Prostate gland (tissue), 2 donors: ENCODE measurements at regions not wholly inside any gene's neighbourhood (a gene's known extent, or its start where the extent isn't known, plus 50 kb on each side); places are given as distances from the start of the nearest gene placed in this dataset.

ENCODE experiments used
- CTCF ChIP-seq, 4 experiments: fragments of 200-600 bp in 2 of 4; fragments of 450-650 bp in 2 of 4; sonication (generic) in 2 of 4; IDR thresholded peaks; 1 replicate in 3 of 4; 2 replicates in 1 of 4; pipeline ENCODE4 v1.5.1; 2016 to 2019; ENCODE audit warnings: antibody characterized with exemption in 4 of 4, mild to moderate bottlenecking in 2 of 4, moderate library complexity in 2 of 4
- POLR2AphosphoS5 ChIP-seq: sonication (generic); formaldehyde crosslinking; IDR thresholded peaks from one replicate; pipeline ENCODE4 v1.6.1; 2017; ENCODE audit warnings: antibody characterized with exemption

- TF ChIP-seq CTCF (IDR thresholded peaks at IDR 0.05) (no peak), POLR2AphosphoS5 (no peak)
Measured at GRCh38 chr12:58470266-58471010, 449.9 kb downstream of the LRIG3 start.
